ENCODE measurements at regions not wholly inside any gene's neighbourhood (a gene's known extent, or its start where the extent isn't known, plus 50 kb on each side); places are given as distances from the start of the nearest gene placed in this dataset.
"Not testable (repeated sequence)": the region's sequence is repeated elsewhere in the genome, so short reads cannot be mapped to it uniquely, and the experiment has no call there.

DNA sequence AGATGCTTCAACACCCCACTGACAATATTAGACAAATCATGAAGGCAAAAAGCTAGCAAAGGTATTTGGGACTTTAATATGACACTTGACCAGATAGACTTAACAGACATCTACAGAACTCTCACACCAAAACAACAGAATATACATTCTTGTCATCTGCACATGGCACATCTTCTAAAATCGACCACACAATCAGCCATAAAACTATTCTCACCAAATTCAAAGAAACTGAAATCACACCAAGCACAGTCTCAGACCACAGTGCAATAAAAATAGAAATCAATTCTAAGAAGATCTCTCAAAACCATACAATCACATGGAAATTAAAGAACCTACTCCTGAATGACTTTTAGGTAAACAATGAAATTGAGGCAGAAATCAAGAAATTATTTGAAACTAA, 340.8 kb downstream of the PPP1R2C start:
- DNase-seq (ENCODE audit: low spot score): no peak

DNA sequence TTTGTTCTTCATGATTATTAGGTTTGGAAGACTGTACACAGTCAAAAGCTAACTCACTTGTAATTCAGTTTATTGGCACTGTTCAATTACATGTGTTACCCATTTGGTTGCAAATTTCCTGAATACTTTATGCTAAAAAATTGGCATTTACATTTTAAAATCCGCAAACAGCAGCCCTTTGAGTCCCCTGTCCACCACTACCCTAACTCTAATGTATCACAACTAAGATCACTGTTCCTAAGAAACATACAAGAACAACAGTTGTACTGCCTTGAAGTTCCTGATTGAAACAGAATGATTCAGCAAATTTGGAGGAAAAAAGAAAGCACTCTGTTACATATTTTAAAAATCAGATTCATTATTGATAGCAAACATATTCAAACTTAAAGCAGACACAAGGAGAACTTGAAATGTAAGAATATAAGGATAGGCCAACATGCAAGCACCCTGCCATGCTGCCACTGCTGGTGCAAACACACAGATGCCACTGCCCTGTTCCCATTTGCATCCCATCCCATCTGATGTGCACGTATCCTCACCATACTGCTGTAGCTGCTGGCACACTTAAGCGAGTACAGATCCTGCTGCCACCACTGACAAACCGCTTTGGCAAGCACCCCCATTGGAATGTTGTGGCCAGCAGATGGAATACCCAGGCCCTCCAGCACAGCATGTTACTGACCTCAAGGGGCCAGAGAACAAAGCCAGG, 343.4 kb downstream of the PPP1R2C start:
- no peak for DNase-seq (ENCODE audit: low spot score)

DNA sequence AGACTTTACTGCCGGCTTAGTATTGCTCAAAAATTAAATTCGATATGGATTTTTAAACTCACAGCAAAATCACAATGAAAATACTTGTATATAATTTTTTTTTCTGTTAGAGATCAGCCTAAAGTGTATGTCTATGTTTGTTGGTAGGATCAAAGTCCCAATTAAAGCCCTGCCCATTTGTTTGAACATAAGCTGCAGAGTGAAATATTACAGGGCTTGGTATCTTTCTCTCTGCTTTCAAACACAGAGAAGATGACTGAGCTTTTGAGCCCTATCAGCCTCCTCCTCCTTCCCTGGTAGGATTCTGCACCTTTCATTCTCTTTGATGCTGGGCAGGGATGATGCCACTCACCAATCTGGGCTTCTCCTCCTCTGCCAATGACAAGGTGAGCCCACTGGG, 345.4 kb downstream of the PPP1R2C start:
- DNase-seq (ENCODE audit: low spot score): no peak

DNA sequence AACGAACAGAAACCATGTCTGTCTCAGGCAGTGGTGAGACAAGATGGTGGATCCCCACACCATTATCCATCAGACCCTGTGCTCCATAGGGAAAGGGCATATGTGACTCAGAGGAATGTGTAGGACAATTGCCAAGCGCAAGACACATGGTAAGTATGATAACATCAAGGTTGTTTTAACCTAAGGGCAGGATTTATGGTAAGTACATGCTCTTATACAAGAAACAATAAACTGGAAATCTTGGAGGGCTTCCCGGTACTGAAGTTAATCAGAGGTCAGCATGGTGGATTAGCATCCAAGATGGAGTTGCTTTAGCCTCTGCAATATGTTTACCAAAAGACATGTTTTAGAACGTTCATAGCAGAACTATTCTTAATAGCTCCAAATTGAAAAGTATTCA, 355.0 kb downstream of the PPP1R2C start:
- DNase-seq (ENCODE audit: low spot score): no peak

DNA sequence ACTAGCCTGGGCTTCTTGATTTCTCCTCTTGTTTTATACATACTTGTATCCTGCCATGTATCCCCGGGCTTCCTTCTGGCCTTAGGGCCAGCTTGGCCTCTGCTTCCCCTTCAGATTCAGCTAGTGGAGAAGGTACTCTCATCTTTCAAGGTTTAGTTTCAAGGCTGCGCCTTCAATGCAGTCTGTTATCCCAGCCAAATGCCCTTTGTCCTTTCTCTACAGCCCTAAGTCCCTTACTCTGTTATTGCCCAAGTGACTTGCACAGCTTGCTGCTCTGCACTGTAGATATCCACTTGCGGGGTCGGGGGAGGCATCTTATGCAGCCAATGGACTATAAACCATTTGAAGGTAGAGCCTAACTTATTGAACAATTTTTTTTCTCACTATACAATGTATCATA, 357.5 kb downstream of the PPP1R2C start:
- DNase-seq (ENCODE audit: low spot score): no peak

DNA sequence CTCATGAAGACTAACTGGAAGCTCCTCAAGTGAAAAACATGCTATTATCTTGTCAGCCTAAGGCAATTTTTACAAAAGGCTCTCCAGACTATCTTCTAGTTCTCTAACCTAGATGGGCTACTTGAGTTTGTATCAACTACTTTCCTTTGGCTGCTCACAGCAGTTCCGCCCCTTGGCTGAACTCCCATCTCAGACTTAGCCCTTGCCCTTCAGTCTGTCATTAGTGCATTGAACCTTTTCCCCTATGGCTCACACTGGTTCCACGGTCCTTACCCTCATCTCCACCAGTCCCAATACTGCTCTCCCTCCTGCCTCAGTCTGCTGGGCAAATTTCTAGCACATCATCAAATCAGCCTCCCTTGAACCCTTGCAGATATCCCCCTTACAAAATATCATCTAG, 362.3 kb downstream of the PPP1R2C start:
- DNase-seq (ENCODE audit: low spot score): no peak

DNA sequence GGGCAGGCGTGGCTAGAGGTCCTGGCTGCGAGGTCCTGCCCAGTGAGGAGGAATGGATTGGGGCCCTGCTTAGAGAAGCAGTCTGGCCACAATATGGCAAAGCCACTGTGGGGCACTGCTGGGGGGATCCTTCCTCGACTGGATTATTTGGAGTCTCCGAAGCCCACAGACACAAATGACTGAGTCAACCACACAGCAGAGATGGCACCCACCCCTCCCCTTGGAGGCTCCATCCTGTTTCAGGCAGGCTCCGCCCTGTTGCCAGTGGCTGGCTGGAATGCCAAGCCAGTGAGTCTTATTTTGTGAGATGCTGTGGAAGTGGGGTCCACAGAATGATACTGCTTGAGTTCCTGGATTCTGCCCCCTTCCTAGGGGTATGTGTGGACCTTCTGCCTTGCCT, 363.9 kb downstream of the PPP1R2C start:
- no peak for DNase-seq (ENCODE audit: low spot score)

DNA sequence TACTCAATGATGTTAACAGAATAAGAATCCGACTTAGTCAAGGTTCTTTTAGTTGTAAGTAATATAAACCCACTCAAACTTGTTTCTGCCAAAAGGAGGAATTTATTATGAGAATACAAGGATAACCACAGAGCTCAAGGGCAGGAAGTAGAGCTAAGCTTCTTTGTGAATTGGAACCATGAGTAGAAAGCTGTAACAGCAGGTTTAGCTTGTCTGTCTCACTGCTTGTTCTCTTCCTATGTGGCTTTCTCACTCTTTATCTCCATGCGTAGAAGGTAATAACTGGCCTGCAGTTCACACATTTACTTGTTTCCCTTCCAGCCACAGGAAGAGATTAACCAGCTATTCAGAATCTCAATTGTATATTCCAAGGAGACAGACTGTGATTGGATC, 378.3 kb downstream of the PPP1R2C start:
- no peak for DNase-seq (ENCODE audit: low spot score)

DNA sequence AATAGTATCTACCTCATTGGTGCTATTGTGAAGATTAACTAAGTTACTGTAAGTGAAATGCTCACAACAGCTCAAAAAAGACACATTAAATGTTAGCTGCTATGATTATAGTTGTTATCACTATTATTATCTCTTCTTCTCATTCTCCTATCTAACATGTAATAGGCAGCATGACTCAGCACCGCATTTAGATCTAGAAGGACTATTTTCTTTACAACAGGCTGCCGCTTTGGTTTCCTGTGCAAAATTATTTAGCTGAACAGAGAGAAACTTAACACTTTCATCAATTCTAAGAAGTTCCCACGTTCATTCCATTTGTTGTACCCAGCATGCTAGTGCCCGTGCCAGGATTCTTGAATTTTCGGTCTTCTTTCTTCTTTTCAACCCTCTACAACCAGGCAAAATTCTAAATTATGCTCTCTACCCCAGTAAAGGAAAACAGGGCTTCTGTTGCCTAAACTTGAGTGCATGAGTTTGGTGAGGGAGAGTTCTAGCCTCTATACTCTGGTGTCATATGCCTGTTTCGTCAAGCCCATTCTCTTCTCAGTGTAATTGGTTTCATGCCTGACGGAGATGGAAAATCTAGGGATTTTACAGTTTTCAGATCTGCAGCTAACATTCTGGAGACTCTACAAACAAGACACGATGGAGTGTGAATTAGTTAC, 378.9 kb downstream of the PPP1R2C start:
- no peak for DNase-seq (ENCODE audit: low spot score)

DNA sequence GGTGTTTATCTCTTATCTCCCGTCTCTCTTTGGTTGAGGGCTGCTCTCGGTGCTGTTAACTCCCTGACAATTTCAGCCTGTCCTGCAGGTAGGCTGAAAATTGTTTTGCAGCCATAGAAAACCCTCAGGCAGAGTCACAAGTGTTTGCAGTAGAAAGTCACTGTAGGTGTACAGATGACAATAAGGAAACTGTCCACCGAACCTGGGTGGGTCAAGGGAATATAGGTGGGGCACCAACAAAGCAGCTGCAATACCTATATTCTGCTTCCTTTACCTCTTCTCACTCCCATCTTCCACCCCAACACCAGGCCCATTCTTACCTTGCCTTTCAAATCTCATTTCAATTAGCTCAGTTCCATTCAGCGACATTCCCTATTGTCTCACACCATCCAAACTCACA, 381.8 kb downstream of the PPP1R2C start:
- no peak for DNase-seq (ENCODE audit: low spot score)

DNA sequence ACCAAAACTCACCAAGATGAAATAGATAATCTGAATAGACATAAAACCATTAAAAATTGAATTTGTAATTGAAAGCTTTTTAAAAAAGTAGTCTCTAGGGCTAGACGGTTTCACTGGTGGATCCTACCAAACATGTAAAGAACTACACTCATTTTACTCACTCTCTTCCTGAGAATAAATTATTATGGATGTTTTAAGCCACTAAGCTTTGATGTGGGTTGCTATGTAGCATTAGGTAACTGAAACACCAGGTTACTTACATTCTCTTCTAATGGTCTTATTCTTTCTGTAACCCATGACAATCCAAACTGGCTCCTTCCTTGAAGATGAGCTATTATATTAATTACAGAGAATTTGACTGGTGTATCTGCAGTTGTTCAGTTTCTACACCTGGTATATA, 385.1 kb downstream of the PPP1R2C start:
- no peak for DNase-seq (ENCODE audit: low spot score)

DNA sequence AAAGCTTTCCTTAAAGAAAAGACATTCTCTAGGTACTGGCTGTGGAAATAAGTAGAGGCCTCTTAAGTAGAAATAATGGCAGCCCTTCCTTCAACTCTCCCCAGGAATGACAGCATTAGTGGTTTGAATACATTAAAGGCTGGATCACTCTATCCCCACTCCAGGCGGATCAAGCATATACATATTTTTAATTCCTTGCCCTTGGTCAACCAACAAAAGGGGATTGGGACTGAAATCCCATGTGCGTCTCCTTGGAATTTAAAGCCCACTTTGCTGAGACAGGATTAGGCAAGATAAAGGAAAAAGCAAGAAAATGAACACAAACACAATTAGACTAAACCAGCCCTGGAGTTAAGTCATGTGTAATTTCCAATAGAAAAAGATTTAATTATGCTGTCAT, 391.3 kb downstream of the PPP1R2C start:
- no peak for DNase-seq (ENCODE audit: low spot score)

DNA sequence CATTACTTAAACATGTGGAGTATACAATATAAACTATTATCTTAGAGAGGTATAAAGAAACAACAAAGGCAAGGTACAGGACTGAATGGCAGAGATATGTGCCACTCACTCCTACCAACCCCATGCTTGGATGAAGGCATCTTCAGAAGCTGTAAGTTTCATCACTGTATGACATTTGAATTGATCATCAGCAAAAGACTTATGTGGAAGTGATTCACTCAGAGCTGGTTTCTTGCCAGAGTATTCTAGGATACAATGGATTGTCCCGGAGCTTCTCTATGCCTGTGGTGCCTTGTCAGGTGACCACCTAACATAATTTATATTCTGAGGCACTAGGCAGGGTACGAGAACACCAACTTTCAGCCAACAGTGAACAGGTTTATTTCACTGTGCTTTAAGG, 392.2 kb downstream of the PPP1R2C start:
- DNase-seq (ENCODE audit: low spot score): no peak

DNA sequence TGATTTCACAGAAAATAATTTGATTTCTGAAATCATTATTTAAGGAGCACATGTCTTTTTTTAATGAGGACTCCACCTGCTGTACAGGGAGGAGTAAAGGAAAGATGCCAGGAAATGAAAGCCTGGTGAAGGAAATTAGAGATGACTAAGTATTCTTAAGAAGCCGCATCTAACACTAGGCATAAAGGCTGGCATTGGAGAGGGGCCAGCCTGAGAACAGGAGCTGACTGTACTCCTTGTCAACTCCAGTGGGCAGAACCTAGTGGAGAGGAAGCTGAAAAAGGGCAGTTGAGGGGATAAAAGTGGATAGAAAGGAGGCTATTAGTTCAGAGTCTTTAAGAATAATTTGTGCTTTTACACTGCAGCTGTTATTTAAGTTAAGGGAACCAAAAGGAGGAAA, 393.0 kb downstream of the PPP1R2C start:
- no peak for DNase-seq (ENCODE audit: low spot score)

DNA sequence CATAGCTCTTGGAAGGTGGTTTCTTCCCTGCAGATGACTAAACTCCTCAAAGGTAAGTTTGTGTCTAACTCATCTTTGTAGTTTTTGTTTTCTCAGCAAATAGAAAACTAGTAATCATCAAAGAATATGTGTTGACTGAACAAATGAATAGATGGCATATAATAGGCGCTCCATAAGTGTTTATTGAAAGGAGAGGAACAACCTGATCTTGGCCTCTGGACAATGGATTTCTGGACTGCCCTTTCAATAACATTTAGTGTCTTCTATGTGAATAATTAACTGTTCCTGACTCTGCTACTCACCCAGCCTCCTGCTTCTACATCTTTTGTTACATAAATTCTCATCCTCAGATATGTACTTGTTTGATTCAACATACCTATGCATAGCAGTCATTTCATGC, 399.1 kb downstream of the PPP1R2C start:
- DNase-seq (ENCODE audit: low spot score): no peak

DNA sequence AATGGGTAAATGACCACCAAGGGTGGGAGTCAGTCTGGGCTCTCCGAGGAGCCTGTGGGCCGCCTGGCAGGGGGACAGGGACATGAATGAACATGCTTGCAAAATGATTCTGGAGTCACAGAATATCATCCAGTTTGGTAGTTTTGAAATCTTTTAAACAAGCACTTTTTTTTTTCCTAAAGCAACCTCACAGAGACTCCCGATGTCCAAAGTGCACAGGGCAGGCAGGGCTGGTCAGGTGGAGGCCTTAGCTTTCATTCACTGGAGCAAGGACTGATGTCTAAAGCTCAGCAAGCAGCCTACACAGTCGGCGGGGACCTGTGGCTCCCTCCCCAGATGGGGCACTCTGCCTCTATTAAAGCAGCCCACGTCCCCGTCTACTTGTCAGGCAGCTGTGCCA, 402.9 kb downstream of the PPP1R2C start:
- no peak for DNase-seq (ENCODE audit: low spot score)

DNA sequence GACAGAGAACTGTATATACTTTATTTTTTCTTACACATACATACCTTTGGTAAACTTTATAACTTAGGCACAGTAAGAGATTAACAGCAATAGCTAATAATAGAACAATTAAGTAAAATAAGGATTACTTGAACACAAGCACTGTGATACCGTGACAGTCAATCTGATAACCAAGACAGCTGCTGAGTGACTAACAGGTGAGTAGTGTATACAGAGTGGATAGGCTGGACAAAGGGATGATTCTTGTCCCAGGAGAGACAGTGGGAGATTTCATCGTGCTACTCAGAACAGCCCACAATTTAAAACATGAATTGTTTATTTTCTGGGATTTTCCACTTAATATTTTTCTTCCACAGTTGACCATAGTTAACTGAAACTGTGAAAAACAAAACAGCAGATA, 411.8 kb downstream of the PPP1R2C start:
- DNase-seq (ENCODE audit: low spot score): no peak

DNA sequence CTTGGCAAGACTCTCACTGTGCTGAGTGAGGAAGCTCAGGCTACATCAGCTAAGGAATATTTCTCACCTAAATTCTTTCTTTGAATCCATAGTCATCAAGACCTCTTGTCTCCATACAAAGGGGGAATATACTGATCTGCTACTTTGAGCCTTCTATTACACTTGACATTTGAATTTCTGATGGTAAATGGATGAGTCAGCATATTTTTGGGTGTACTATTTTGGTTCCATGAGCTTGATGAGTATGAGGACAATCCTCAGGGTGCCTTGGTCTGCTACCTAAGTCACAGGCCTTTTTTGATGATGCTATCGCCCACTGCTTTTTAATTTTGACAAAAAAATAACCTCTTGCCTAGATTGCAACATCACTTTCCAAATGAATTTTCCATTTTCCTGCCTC, 415.7 kb downstream of the PPP1R2C start:
- DNase-seq (ENCODE audit: low spot score): no peak

DNA sequence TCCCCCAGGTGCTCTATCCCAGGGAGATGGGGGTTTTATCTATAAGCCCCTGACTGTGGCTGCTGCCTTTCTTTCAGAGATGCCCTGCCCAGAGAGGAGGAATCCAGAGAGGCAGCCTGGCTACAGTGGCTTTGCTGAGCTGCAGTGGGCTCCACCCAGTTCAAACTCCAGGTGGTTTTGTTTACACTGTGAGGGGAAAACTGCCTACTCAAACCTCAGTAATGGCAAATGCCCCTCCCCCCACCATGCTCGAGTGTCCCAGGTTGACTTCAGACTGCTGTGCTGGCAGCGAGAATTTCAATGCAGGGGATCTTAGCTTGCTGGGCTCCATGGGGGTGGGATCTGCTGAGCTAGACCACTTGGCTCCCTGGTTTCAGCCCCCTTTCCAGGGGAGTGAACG, 419.6 kb upstream of the CASK start:
- DNase-seq (ENCODE audit: low spot score): not testable (repeated sequence)
